ENCODE measurements at regions not wholly inside any gene's neighbourhood (a gene's known extent, or its start where the extent isn't known, plus 50 kb on each side); places are given as distances from the start of the nearest gene placed in this dataset.

DNA sequence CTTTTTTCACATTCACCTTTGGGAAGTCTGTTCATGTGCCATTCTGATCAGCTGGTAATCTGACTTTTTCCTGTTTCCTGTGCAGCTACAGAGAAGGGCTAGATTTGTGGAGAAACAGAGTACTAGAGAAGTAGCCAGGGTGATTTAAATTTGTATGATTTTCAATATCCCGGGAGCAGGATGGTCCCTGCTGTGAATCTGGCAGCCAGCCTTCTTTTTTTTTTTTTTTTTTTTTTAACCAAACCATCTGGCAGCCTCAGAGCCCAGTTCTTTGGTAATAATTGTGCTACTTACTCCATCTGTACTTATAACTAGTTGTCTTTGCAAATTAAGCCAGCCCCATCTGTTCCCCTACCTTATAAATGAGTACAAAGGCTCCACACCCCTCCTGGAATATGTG lies 248.6 kb upstream of the DEPDC1 start:
- Histone ChIP-seq H3K27me3 (no peaks in the 10 kb centered on the region), H3K4me3 (no peak overlapping the region), H3K36me3 (no peaks in the 10 kb centered on the region), H3K27ac (no peak overlapping the region), H3K4me1 (peaks cover 0 to 8% (median 0%) of the 10 kb centered on the region in 9 donors), H3K9me3 (peaks cover 0 to 13% (median 0%) of the 10 kb centered on the region in 11 donors)
- intact Hi-C loops (cut with DNase I) = no loop called here
- no peak for ATAC-seq
- DNase-seq = no peak
- WGBS, 2 donors = 34 to 40% methylated on average over 1 of the region's 1 CpG
- TF ChIP-seq CTCF (IDR thresholded peaks at IDR 0.05) = no peak

DNA sequence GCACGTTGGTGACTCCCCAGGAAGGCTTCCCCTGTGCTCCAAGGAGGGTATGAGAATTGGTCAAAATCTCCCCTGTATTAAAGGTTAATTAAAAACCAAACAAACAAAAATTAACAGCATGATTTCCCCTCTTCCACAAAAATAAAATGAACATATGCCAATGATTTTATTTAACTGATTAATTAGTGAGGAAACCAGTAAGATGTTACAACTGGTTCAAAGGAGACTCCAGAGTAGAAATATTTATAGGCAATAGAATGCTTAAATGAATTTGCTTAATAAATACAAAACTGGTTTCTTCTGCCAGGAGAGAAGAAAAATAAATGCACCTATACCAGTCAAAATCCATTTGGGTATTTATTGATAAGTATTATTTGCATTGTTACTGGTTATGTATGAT lies 249.5 kb upstream of the DEPDC1 start:
- Histone ChIP-seq H3K36me3 (no peaks in the 10 kb centered on the region), H3K4me1 (peaks cover 0 to 8% (median 0%) of the 10 kb centered on the region in 9 donors), H3K4me3 (no peak overlapping the region), H3K27ac (no peak overlapping the region), H3K9me3 (peaks cover 0 to 9% (median 0%) of the 10 kb centered on the region in 11 donors), H3K27me3 (no peaks in the 10 kb centered on the region)
- intact Hi-C loops (cut with DNase I) = no loop called here
- no peak for ATAC-seq
- no peak for TF ChIP-seq CTCF (IDR thresholded peaks at IDR 0.05)
- no peak for DNase-seq
- WGBS, 2 donors = 66 to 92% methylated on average over 1 of the region's 1 CpG

GRCh38 chr1:68751723-68752122 lies 254.8 kb upstream of the DEPDC1 start:
- TF ChIP-seq CTCF (IDR thresholded peaks at IDR 0.05) = no peak
- H3K4me3 ChIP-seq = no peak overlapping the region
- H3K4me1 ChIP-seq = no peaks in the 10 kb centered on the region
- no peaks in the 10 kb centered on the region for H3K9me3 ChIP-seq
- no peak for ATAC-seq
- intact Hi-C loops (cut with DNase I) = no loop called here
- H3K27me3 ChIP-seq = no peaks in the 10 kb centered on the region
- H3K27ac ChIP-seq = no peak overlapping the region
- H3K36me3 ChIP-seq = no peaks in the 10 kb centered on the region
- DNase-seq = no peak
- 79 to 88% methylated on average over 2 of the region's 2 CpGs for WGBS, 2 donors

- WGBS, 2 donors = 67 to 92% methylated on average over 1 of the region's 1 CpG
- Histone ChIP-seq H3K27ac (no peak overlapping the region), H3K36me3 (no peaks in the 10 kb centered on the region), H3K9me3 (peaks cover 0 to 42% (median 2%) of the 10 kb centered on the region in 11 donors), H3K27me3 (no peaks in the 10 kb centered on the region), H3K4me3 (no peak overlapping the region), H3K4me1 (no peaks in the 10 kb centered on the region)
- DNase-seq = no peak
- TF ChIP-seq CTCF (IDR thresholded peaks at IDR 0.05) = no peak
- intact Hi-C loops (cut with DNase I) = no loop called here
- ATAC-seq = no peak
These were observed 261.9 kb upstream of the DEPDC1 start for GRCh38 chr1:68758666-68759209.

Data from heart right ventricle (tissue), 16 donors.